BJ (cell line): ENCODE measurements at regions not wholly inside any gene's neighbourhood (a gene's known extent, or its start where the extent isn't known, plus 50 kb on each side); places are given as distances from the start of the nearest gene placed in this dataset.

Source experiments
- CTCF ChIA-PET: fragments of 350-600 bp; formaldehyde crosslinking; extraction: SDS; loops from one replicate; lab custom pipeline; 2021; ENCODE audit warnings: antibody characterized with exemption, inconsistent platforms; lab: Yijun Ruan, JAX
- POLR2A ChIA-PET: fragments of 300-600 bp; sonication (Branson Sonifier 250); formaldehyde crosslinking; extraction: SDS; loops from one replicate; lab custom pipeline; 2021; ENCODE audit warnings: antibody characterized with exemption; lab: Charles Lee
- DNase-seq: peaks from one replicate; pipeline ENCODE4 v3.0.0-alpha.2; 2011; ENCODE audit warnings: low read depth
- H3K27me3 ChIP-seq: 2 replicates; pipeline ENCODE4 v1.6.0; 2011; ENCODE audit warnings: low read length; ENCODE audit not compliant: control insufficient read depth, insufficient read depth
- H3K36me3 ChIP-seq: 2 replicates; pipeline ENCODE4 v1.5.1; 2011; ENCODE audit warnings: low read length; ENCODE audit not compliant: control insufficient read depth, insufficient read depth
- H3K4me3 ChIP-seq: 2 replicates; pipeline ENCODE4 v1.5.1; 2011; ENCODE audit warnings: low read depth, mild to moderate bottlenecking, control low read depth, low read length
- TF ChIP-seq, protein P1 (sequence below): IDR thresholded peaks from 2 replicates; pipeline ENCODE4 v1.5.1; 2011; ENCODE audit warnings: low read depth, mild to moderate bottlenecking, control low read depth, inconsistent platforms, low read length, moderate library complexity; ENCODE audit not compliant: insufficient read depth

DNA sequence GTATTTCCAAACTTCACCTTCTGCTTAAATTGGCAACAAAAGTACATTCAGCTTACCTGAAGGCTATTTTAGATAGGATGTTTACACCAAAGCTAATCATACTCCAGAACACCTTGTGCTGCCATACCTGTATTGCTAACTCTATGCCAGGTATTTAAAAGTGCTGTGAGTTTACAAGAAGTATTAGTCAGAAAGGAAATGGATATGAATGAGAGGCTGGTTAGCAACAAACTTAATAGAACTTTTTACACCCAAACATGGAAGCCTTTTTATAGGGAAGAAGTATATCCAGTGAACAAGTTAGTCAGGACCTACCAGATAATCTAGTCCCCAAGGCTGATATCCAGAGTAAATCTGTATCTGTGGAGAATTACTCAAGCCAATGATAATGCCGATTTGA is 131.2 kb upstream of the SPRY1 start:
- Histone ChIP-seq H3K27me3 (no peaks in the 10 kb centered on the region), H3K36me3 (no peaks in the 10 kb centered on the region), H3K4me3 (no peak overlapping the region)
- ChIA-PET POLR2A (no interaction called here), CTCF (no interaction called here)
- no peak for DNase-seq
- TF ChIP-seq, protein P1, sequence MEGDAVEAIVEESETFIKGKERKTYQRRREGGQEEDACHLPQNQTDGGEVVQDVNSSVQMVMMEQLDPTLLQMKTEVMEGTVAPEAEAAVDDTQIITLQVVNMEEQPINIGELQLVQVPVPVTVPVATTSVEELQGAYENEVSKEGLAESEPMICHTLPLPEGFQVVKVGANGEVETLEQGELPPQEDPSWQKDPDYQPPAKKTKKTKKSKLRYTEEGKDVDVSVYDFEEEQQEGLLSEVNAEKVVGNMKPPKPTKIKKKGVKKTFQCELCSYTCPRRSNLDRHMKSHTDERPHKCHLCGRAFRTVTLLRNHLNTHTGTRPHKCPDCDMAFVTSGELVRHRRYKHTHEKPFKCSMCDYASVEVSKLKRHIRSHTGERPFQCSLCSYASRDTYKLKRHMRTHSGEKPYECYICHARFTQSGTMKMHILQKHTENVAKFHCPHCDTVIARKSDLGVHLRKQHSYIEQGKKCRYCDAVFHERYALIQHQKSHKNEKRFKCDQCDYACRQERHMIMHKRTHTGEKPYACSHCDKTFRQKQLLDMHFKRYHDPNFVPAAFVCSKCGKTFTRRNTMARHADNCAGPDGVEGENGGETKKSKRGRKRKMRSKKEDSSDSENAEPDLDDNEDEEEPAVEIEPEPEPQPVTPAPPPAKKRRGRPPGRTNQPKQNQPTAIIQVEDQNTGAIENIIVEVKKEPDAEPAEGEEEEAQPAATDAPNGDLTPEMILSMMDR = no peak

DNA sequence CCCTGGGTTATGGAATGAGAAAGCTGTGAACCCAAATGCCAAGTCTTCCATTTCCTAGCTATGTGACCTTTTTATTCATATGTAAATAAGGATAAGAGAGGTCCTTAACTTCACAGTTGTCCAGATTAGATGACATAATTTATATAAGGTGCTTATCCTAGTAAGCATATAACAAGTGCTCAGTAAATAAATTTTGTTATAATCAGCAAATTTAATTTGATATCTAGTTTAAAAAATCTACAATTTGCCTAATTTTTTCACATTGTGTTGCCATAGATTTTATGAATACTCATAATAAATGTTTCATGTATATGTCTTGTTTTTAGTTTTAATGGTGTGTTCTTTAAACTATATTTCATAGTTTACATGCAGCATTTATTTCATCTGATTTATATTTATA is 130.4 kb upstream of the SPRY1 start:
- TF ChIP-seq, protein P1 = no peak
- DNase-seq = no peak
- H3K36me3 ChIP-seq = no peaks in the 10 kb centered on the region
- no peaks in the 10 kb centered on the region for H3K27me3 ChIP-seq
- H3K4me3 ChIP-seq = no peak overlapping the region
- POLR2A ChIA-PET = interaction anchor here (0.6 kb wide), 1 partner anchor 85 kb away, joined by 3 read pairs; no protein-coding TSS in a partner anchor
- CTCF ChIA-PET = no interaction called here

DNA sequence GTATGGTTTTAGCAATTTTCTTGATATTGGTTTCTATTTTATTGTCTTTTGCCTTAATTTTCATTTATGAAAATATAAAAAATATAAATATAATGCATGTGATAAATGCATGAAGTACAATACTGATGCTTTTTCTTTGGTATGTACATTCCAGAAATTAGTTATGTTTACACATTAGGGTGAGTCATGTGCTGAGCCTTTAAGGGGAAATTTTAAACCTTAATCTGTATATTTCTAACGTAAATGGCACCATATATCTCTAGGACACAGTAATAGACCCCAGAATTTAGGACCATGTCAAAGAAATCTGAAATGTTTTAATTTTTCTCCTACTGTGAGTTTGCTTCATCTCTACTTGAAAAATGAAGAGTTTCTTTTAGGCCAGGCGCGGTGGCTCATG is 117.8 kb upstream of the SPRY1 start:
- TF ChIP-seq, protein P1 = no peak
- DNase-seq = no peak
- Histone ChIP-seq H3K4me3 (no peak overlapping the region), H3K27me3 (no peaks in the 10 kb centered on the region), H3K36me3 (no peaks in the 10 kb centered on the region)
- ChIA-PET POLR2A (no interaction called here), CTCF (no interaction called here)

DNA sequence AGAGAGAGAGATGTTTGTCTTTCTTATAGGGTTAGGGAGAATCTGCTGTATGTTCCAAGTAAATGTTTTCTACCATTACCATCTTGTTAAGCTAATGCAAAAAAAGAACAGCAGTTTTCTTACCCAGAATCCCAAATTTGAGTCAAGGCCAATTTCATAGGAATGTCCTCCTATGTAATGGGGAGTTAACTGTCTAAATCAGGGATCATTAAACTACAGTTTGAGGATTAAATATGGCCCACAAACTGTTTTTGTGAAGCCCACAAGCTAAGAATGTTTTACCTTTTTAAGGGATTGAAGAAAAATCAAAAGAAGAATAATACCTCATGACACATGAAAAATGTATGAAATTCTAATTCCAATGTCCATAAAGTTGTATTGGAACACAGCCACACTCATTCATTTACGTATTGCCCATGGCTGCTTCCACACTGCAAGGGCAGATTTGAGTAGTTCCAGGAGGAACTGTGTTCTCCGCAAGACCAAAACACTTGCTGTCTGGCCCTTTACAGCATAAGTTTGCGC is 113.2 kb upstream of the SPRY1 start:
- Histone ChIP-seq H3K36me3 (no peaks in the 10 kb centered on the region), H3K27me3 (no peaks in the 10 kb centered on the region), H3K4me3 (no peak overlapping the region)
- DNase-seq = no peak
- ChIA-PET CTCF (no interaction called here), POLR2A (no interaction called here)
- TF ChIP-seq, protein P1 = no peak

DNA sequence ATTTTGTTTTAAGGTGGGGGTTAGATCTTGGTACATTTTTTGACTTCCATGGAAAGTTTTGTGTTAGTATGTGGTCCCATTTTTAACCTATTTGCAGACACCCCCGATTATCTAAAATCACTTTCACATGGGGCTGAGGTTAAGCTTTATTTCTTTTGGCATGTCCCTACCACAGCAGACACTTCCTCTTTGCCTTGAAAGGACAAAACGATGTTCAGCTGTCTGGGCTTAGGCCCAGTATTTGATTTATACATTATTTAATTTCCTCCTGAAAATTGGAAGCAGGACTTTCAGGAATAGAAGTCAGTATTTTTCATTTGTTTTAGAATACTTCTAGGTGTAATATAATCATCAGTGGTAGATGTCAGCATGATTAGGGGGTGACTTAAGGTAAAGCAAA is 112.4 kb upstream of the SPRY1 start:
- ChIA-PET POLR2A (no interaction called here), CTCF (no interaction called here)
- H3K4me3 ChIP-seq = no peak overlapping the region
- no peaks in the 10 kb centered on the region for H3K27me3 ChIP-seq
- TF ChIP-seq, protein P1 = no peak
- DNase-seq = no peak
- H3K36me3 ChIP-seq = no peaks in the 10 kb centered on the region
